HEK293 (cell line): ENCODE measurements at regions not wholly inside any gene's neighbourhood (a gene's known extent, or its start where the extent isn't known, plus 50 kb on each side); places are given as distances from the start of the nearest gene placed in this dataset.
A peak's percentile ranks its signal among the peaks of the same experiment; 100 is the strongest.

Experiments used
- CTCF ChIA-PET: fragments of 350-600 bp; formaldehyde crosslinking; extraction: SDS; loops from one replicate; lab custom pipeline; 2021; ENCODE audit warnings: antibody characterized with exemption; lab: Yijun Ruan, JAX
- POLR2A ChIA-PET: fragments of 300-600 bp; formaldehyde crosslinking; extraction: SDS; loops from one replicate; lab custom pipeline; 2020; ENCODE audit warnings: antibody characterized with exemption, inconsistent platforms; lab: Yijun Ruan, JAX
- H3K27ac ChIP-seq: fragments of 200-500 bp; sonication (Bioruptor generic); 2 replicates; pipeline ENCODE4 v1.5.1; 2014; ENCODE audit warnings: low read depth, low read length, control low read depth, inconsistent platforms; ENCODE audit errors: extremely low read depth
- H3K36me3 ChIP-seq, 2 experiments: fragments of 200-500 bp in 1 of 2; sonication (Bioruptor generic) in 1 of 2; 1 replicate in 1 of 2; 2 replicates in 1 of 2; pipeline ENCODE4 v1.5.1; 2014 to 2017; ENCODE audit warnings: inconsistent platforms in 2 of 2, low read length in 2 of 2; ENCODE audit not compliant: control insufficient read depth in 2 of 2, insufficient read depth in 1 of 2
- H3K4me1 ChIP-seq: fragments of 200-500 bp; sonication (Bioruptor generic); 2 replicates; pipeline ENCODE4 v1.5.1; 2014; ENCODE audit warnings: mild to moderate bottlenecking, low read length, inconsistent platforms; ENCODE audit not compliant: control insufficient read depth, insufficient read depth
- H3K4me3 ChIP-seq: 2 replicates; pipeline ENCODE4 v1.5.1; 2011; ENCODE audit warnings: low read depth, mild to moderate bottlenecking, control low read depth, low read length, moderate library complexity
- H3K9me3 ChIP-seq: fragments of 200-500 bp; sonication (Bioruptor generic); 2 replicates; pipeline ENCODE4 v1.5.1; 2014; ENCODE audit warnings: low read depth, low read length, inconsistent platforms; ENCODE audit not compliant: control insufficient read depth, insufficient read depth
- EGR2 ChIP-seq: fragments of 450-650 bp; formaldehyde crosslinking; IDR thresholded peaks from 2 replicates; pipeline ENCODE4 v1.5.1; 2016; ENCODE audit warnings: low read depth, missing biosample characterization, missing genetic modification characterization
- GFI1B ChIP-seq: fragments of 450-650 bp; formaldehyde crosslinking; IDR thresholded peaks from 2 replicates; pipeline ENCODE4 v1.5.1; 2016; ENCODE audit warnings: missing biosample characterization, missing genetic modification characterization
- GLIS2 ChIP-seq: fragments of 450-650 bp; formaldehyde crosslinking; IDR thresholded peaks from 2 replicates; pipeline ENCODE4 v1.5.1; 2016; ENCODE audit warnings: missing biosample characterization, missing genetic modification characterization
- HOXC10 ChIP-seq: sonication (generic); formaldehyde crosslinking; IDR thresholded peaks from 2 replicates; pipeline ENCODE4 v1.8.1; 2023; ENCODE audit warnings: mild to moderate bottlenecking, missing genetic modification reagents
- KLF1 ChIP-seq: fragments of 450-650 bp; formaldehyde crosslinking; IDR thresholded peaks from 2 replicates; pipeline ENCODE4 v1.5.1; 2016; ENCODE audit warnings: missing biosample characterization, missing genetic modification characterization
- KLF10 ChIP-seq: fragments of 450-650 bp; IDR thresholded peaks from 2 replicates; pipeline ENCODE4 v1.5.1; 2018; ENCODE audit warnings: missing biosample characterization, mild to moderate bottlenecking, missing genetic modification characterization
- PATZ1 ChIP-seq: fragments of 450-650 bp; formaldehyde crosslinking; IDR thresholded peaks from 2 replicates; pipeline ENCODE4 v1.5.1; 2016; ENCODE audit warnings: missing biosample characterization, missing genetic modification characterization
- SCRT1 ChIP-seq: fragments of 450-650 bp; formaldehyde crosslinking; IDR thresholded peaks from 2 replicates; pipeline ENCODE4 v1.5.1; 2016; ENCODE audit warnings: missing biosample characterization, missing genetic modification characterization, borderline replicate concordance
- TCF7L2 ChIP-seq: IDR thresholded peaks from 2 replicates; pipeline ENCODE4 v1.6.1; 2011; ENCODE audit warnings: low read depth, mild to moderate bottlenecking, inconsistent platforms, low read length, moderate library complexity, borderline replicate concordance
- YY1 ChIP-seq: fragments of 450-650 bp; formaldehyde crosslinking; IDR thresholded peaks from 2 replicates; pipeline ENCODE4 v1.5.1; 2018; ENCODE audit warnings: missing biosample characterization, missing genetic modification characterization
- ZFHX2 ChIP-seq: fragments of 450-650 bp; formaldehyde crosslinking; conservative IDR thresholded peaks from 2 replicates; pipeline ENCODE4 v1.5.1; 2016; ENCODE audit warnings: missing biosample characterization, missing genetic modification characterization
- ZNF18 ChIP-seq: fragments of 450-650 bp; formaldehyde crosslinking; IDR thresholded peaks from 2 replicates; pipeline ENCODE4 v1.5.1; 2016; ENCODE audit warnings: missing biosample characterization, missing genetic modification characterization
- ZNF214 ChIP-seq: fragments of 450-650 bp; formaldehyde crosslinking; IDR thresholded peaks from 2 replicates; pipeline ENCODE4 v1.5.1; 2017; ENCODE audit warnings: missing biosample characterization, mild to moderate bottlenecking, missing genetic modification characterization, borderline replicate concordance
- ZNF239 ChIP-seq: fragments of 450-650 bp; formaldehyde crosslinking; IDR thresholded peaks from 2 replicates; pipeline ENCODE4 v1.5.1; 2016; ENCODE audit warnings: missing biosample characterization, missing genetic modification characterization
- ZNF335 ChIP-seq: fragments of 450-650 bp; formaldehyde crosslinking; conservative IDR thresholded peaks from 2 replicates; pipeline ENCODE4 v1.5.1; 2016; ENCODE audit warnings: missing biosample characterization, missing genetic modification characterization
- ZNF391 ChIP-seq: fragments of 450-650 bp; formaldehyde crosslinking; IDR thresholded peaks from 2 replicates; pipeline ENCODE4 v1.5.1; 2016; ENCODE audit warnings: low read depth, missing biosample characterization, missing genetic modification characterization, borderline replicate concordance
- ZNF394 ChIP-seq: fragments of 450-650 bp; formaldehyde crosslinking; IDR thresholded peaks from 2 replicates; pipeline ENCODE4 v1.5.1; 2016; ENCODE audit warnings: missing biosample characterization, missing genetic modification characterization, mild to moderate bottlenecking, moderate library complexity, borderline replicate concordance
- ZNF404 ChIP-seq: fragments of 450-650 bp; formaldehyde crosslinking; IDR thresholded peaks from 2 replicates; pipeline ENCODE4 v1.5.1; 2017; ENCODE audit warnings: missing biosample characterization, missing genetic modification characterization
- ZNF501 ChIP-seq: fragments of 450-650 bp; formaldehyde crosslinking; IDR thresholded peaks from 2 replicates; pipeline ENCODE4 v1.5.1; 2016; ENCODE audit warnings: missing biosample characterization, missing genetic modification characterization
- ZNF548 ChIP-seq: fragments of 450-650 bp; formaldehyde crosslinking; IDR thresholded peaks from 2 replicates; pipeline ENCODE4 v1.5.1; 2016; ENCODE audit warnings: missing biosample characterization, missing genetic modification characterization
- ZNF654 ChIP-seq: fragments of 450-650 bp; formaldehyde crosslinking; IDR thresholded peaks from 2 replicates; pipeline ENCODE4 v1.5.1; 2016; ENCODE audit warnings: low read depth, missing biosample characterization, missing genetic modification characterization
- ZNF692 ChIP-seq: fragments of 450-650 bp; formaldehyde crosslinking; IDR thresholded peaks from 2 replicates; pipeline ENCODE4 v1.5.1; 2016; ENCODE audit warnings: missing biosample characterization, missing genetic modification characterization
- ZNF785 ChIP-seq: fragments of 450-650 bp; formaldehyde crosslinking; IDR thresholded peaks from 2 replicates; pipeline ENCODE4 v1.5.1; 2016; ENCODE audit warnings: missing biosample characterization, missing genetic modification characterization
- TF ChIP-seq, protein P1 (sequence below): fragments of 450-650 bp; formaldehyde crosslinking; IDR thresholded peaks from 2 replicates; pipeline ENCODE4 v1.5.1; 2016; ENCODE audit warnings: missing biosample characterization, missing genetic modification characterization
- TF ChIP-seq, protein P2 (sequence below): fragments of 450-650 bp; formaldehyde crosslinking; IDR thresholded peaks from 2 replicates; pipeline ENCODE4 v1.5.1; 2016; ENCODE audit warnings: missing biosample characterization, missing genetic modification characterization
- TF ChIP-seq, protein P3 (sequence below): fragments of 450-650 bp; formaldehyde crosslinking; IDR thresholded peaks from 2 replicates; pipeline ENCODE4 v1.5.1; 2016; ENCODE audit warnings: missing biosample characterization, missing genetic modification characterization

DNA sequence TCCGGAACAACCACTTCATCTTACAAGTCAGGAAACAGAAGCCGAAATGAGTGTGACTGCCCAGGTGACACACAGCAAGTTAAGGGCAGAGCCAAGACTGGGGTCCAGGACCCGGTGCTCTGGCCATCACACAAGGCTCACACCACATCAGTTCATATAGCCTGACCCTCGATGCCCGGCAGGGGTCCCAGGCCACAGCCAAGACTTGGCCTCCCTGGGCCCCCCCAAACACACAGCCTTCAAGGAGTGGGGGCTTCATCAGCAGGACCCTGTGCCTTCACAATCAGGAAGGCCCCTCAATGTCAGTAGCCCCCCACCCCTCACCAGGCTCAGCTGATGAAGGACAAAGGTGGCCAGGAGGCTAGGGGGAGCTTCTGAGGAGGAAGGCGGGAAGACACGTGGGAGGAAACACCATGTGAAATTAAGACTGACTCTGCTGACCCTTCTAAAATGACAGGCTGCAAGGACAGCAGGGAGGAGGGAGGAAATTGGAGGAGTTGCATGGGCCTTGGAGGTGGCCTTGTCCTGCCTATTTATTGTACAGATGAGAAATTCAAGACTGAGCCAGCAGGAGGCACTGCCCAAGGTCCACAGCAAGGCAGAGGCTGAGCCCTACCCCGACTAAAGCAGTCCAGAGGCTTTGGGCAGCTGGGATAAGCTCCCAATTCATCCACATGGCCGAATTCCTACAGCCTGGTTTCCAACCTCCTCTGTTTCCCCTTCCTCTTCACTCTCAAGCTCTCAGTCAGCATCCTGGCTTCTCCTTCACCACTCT is 216.1 kb upstream of the ZMIZ1 start:
- Histone ChIP-seq H3K27ac (no peak overlapping the region), H3K36me3 (no peaks in the 10 kb centered on the region), H3K4me1 (no peaks in the 10 kb centered on the region), H3K9me3 (no peaks in the 10 kb centered on the region), H3K4me3 (no peak overlapping the region)
- ChIA-PET CTCF (interaction anchor here (0.6 to 1.7 kb wide), 5 partner anchors 57 to 548 kb away, joined by 3 to 6 read pairs (median 4); no protein-coding TSS in a partner anchor), POLR2A (no interaction called here)
- TF ChIP-seq ZNF214 (tag by site-specific recombination) = no peak
- TF ChIP-seq ZNF18 (tag by site-specific recombination) = no peak
- TF ChIP-seq ZNF692 (tag by site-specific recombination) = no peak
- TF ChIP-seq, protein P1, sequence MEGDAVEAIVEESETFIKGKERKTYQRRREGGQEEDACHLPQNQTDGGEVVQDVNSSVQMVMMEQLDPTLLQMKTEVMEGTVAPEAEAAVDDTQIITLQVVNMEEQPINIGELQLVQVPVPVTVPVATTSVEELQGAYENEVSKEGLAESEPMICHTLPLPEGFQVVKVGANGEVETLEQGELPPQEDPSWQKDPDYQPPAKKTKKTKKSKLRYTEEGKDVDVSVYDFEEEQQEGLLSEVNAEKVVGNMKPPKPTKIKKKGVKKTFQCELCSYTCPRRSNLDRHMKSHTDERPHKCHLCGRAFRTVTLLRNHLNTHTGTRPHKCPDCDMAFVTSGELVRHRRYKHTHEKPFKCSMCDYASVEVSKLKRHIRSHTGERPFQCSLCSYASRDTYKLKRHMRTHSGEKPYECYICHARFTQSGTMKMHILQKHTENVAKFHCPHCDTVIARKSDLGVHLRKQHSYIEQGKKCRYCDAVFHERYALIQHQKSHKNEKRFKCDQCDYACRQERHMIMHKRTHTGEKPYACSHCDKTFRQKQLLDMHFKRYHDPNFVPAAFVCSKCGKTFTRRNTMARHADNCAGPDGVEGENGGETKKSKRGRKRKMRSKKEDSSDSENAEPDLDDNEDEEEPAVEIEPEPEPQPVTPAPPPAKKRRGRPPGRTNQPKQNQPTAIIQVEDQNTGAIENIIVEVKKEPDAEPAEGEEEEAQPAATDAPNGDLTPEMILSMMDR (tag by site-specific recombination) = 0 out of 2 replicates have a peak, but pooled peaks have one; percentile 12
- TF ChIP-seq ZNF785 (tag by site-specific recombination) = 0 out of 2 replicates have a peak, but pooled peaks have one; percentile 44
- TF ChIP-seq ZNF239 (tag by site-specific recombination) = no peak
- TF ChIP-seq ZNF654 (tag by site-specific recombination) = no peak
- TF ChIP-seq YY1 (tag by site-specific recombination) = no peak
- TF ChIP-seq KLF1 (tag by site-specific recombination) = no peak
- TF ChIP-seq ZFHX2 = peak; percentile 45; the same call in 1 of the 2 replicates

- POLR2A ChIA-PET = no interaction called here
- Histone ChIP-seq H3K27ac (no peak overlapping the region), H3K4me1 (no peaks in the 10 kb centered on the region), H3K36me3 (no peaks in the 10 kb centered on the region), H3K4me3 (no peak overlapping the region), H3K9me3 (no peaks in the 10 kb centered on the region)
- CTCF ChIA-PET = interaction anchor here (0.6 to 1.3 kb wide), 4 partner anchors 8 to 344 kb away, joined by 3 to 4 read pairs (median 4); no protein-coding TSS in a partner anchor
- TF ChIP-seq KLF10 (tag by site-specific recombination) = no peak
- no peak for TF ChIP-seq SCRT1
- TF ChIP-seq TCF7L2 = no peak
- TF ChIP-seq GFI1B (tag by site-specific recombination) = no peak
- TF ChIP-seq ZNF501 = no peak
- no peak for TF ChIP-seq ZNF548 (tag by site-specific recombination)
- no peak for TF ChIP-seq EGR2 (tag by site-specific recombination)
- TF ChIP-seq GLIS2 = no peak
- TF ChIP-seq, protein P2, sequence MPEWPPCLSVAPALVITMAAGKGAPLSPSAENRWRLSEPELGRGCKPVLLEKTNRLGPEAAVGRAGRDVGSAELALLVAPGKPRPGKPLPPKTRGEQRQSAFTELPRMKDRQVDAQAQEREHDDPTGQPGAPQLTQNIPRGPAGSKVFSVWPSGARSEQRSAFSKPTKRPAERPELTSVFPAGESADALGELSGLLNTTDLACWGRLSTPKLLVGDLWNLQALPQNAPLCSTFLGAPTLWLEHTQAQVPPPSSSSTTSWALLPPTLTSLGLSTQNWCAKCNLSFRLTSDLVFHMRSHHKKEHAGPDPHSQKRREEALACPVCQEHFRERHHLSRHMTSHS (tag by site-specific recombination) = no peak
- no peak for TF ChIP-seq ZNF404
- no peak for TF ChIP-seq HOXC10 (CRISPR knock-in tag)
- no peak for TF ChIP-seq ZNF335 (tag by site-specific recombination)
- TF ChIP-seq, protein P3, sequence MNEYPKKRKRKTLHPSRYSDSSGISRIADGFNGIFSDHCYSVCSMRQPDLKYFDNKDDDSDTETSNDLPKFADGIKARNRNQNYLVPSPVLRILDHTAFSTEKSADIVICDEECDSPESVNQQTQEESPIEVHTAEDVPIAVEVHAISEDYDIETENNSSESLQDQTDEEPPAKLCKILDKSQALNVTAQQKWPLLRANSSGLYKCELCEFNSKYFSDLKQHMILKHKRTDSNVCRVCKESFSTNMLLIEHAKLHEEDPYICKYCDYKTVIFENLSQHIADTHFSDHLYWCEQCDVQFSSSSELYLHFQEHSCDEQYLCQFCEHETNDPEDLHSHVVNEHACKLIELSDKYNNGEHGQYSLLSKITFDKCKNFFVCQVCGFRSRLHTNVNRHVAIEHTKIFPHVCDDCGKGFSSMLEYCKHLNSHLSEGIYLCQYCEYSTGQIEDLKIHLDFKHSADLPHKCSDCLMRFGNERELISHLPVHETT = no peak
- TF ChIP-seq ZNF391 (tag by site-specific recombination) = no peak
- TF ChIP-seq ZNF394 (tag by site-specific recombination) = no peak
- no peak for TF ChIP-seq PATZ1 (tag by site-specific recombination)
Measured at GRCh38 chr10:78853864-78854263, 214.9 kb upstream of the ZMIZ1 start.
